GM23338 (cell line): ENCODE measurements at regions not wholly inside any gene's neighbourhood (a gene's known extent, or its start where the extent isn't known, plus 50 kb on each side); places are given as distances from the start of the nearest gene placed in this dataset.

Source experiments
- ATAC-seq: fragments of 200-7000 bp; cut with Tn5 transposase; 3 replicates; pipeline ENCODE4 v1.9.1; 2020
- DNase-seq: peaks from one replicate; pipeline ENCODE4 v3.0.0-alpha.2; 2015; ENCODE audit warnings: low spot score
- H2AFZ ChIP-seq: fragments of 200-600 bp; sonication (generic); 2 replicates; pipeline ENCODE4 v1.8.0; 2016; ENCODE audit warnings: antibody characterized with exemption, mild to moderate bottlenecking, moderate library complexity
- H3F3A ChIP-seq: fragments of 200-600 bp; sonication (generic); replicated peaks from 2 replicates; pipeline ENCODE4 v1.8.0; 2017; ENCODE audit warnings: antibody characterized with exemption, mixed run types, low read depth
- H3K27ac ChIP-seq: fragments of 200-600 bp; sonication (generic); 2 replicates; pipeline ENCODE4 v1.6.1; 2016; ENCODE audit warnings: low read depth
- H3K27me3 ChIP-seq: fragments of 200-600 bp; sonication (generic); 2 replicates; pipeline ENCODE4 v1.8.0; 2016; ENCODE audit warnings: mild to moderate bottlenecking, mixed run types, moderate library complexity; ENCODE audit not compliant: insufficient read depth
- H3K36me3 ChIP-seq: fragments of 200-600 bp; sonication (generic); 2 replicates; pipeline ENCODE4 v1.8.0; 2016; ENCODE audit warnings: mild to moderate bottlenecking; ENCODE audit not compliant: insufficient read depth
- H3K4me1 ChIP-seq: fragments of 200-600 bp; sonication (generic); 2 replicates; pipeline ENCODE4 v1.8.0; 2016; ENCODE audit warnings: mild to moderate bottlenecking, moderate library complexity; ENCODE audit not compliant: insufficient read depth
- H3K4me2 ChIP-seq: fragments of 200-600 bp; sonication (generic); 2 replicates; pipeline ENCODE4 v1.7.1; 2017; ENCODE audit warnings: mixed run types
- H3K4me3 ChIP-seq: fragments of 200-600 bp; sonication (generic); 2 replicates; pipeline ENCODE4 v1.6.1; 2016; ENCODE audit warnings: mixed run types
- H3K79me2 ChIP-seq: fragments of 200-600 bp; sonication (generic); replicated peaks from 2 replicates; pipeline ENCODE4 v1.8.0; 2017; ENCODE audit warnings: mild to moderate bottlenecking; ENCODE audit not compliant: insufficient read depth
- H3K9me2 ChIP-seq: fragments of 200-600 bp; sonication (generic); 2 replicates; pipeline ENCODE4 v1.8.0; 2017; ENCODE audit not compliant: insufficient read depth
- H4K20me1 ChIP-seq: fragments of 200-600 bp; sonication (generic); replicated peaks from 2 replicates; pipeline ENCODE4 v1.8.0; 2017; ENCODE audit warnings: mild to moderate bottlenecking; ENCODE audit not compliant: insufficient read depth
- H3K27ac Mint-ChIP-seq: 2 replicates; pipeline ENCODE4 v1.8.0; 2020; ENCODE audit warnings: inconsistent platforms, mild to moderate bottlenecking, moderate library complexity, mixed read lengths
- H3K27me3 Mint-ChIP-seq: 3 replicates; pipeline ENCODE4 v1.8.0; 2022; ENCODE audit warnings: low read depth, mild to moderate bottlenecking, moderate library complexity, mixed read lengths, inconsistent platforms; ENCODE audit not compliant: insufficient read depth, poor library complexity
- H3K36me3 Mint-ChIP-seq: 3 replicates; pipeline ENCODE4 v1.8.0; 2021; ENCODE audit warnings: low read depth, mild to moderate bottlenecking, inconsistent platforms, moderate library complexity, mixed read lengths
- H3K4me1 Mint-ChIP-seq: 3 replicates; pipeline ENCODE4 v1.8.0; 2020; ENCODE audit warnings: mild to moderate bottlenecking, inconsistent platforms, mixed read lengths
- H3K4me3 Mint-ChIP-seq: 3 replicates; pipeline ENCODE4 v1.8.0; 2021; ENCODE audit warnings: moderate library complexity, mild to moderate bottlenecking, inconsistent platforms, mixed read lengths
- H3K9me3 Mint-ChIP-seq: 3 replicates; pipeline ENCODE4 v1.8.0; 2020; ENCODE audit warnings: moderate library complexity, mild to moderate bottlenecking, inconsistent platforms, mixed read lengths
- EZH2 ChIP-seq: fragments of 200-600 bp; sonication (generic); IDR thresholded peaks from one replicate; pipeline ENCODE4 v1.8.0; 2017; ENCODE audit warnings: antibody characterized with exemption, mild to moderate bottlenecking, low read depth; ENCODE audit not compliant: unreplicated experiment
- JUNB ChIP-seq: IDR thresholded peaks from one replicate; pipeline ENCODE4 v1.6.1; 2016; ENCODE audit warnings: antibody characterized with exemption; ENCODE audit not compliant: unreplicated experiment
- POLR2AphosphoS5 ChIP-seq: IDR thresholded peaks from 2 replicates; pipeline ENCODE4 v1.6.1; 2016; ENCODE audit warnings: antibody characterized with exemption, low read depth
- STAT1 ChIP-seq: IDR thresholded peaks from one replicate; pipeline ENCODE4 v1.6.1; 2016; ENCODE audit warnings: antibody characterized with exemption; ENCODE audit not compliant: unreplicated experiment
- ZNF114 ChIP-seq: fragments of 250-450 bp; sonication (Bioruptor Pico); IDR thresholded peaks from 2 replicates; pipeline ENCODE4 v1.5.0; 2020; ENCODE audit warnings: mild to moderate bottlenecking, moderate library complexity
- TF ChIP-seq, protein P1 (sequence below): IDR thresholded peaks from one replicate; pipeline ENCODE4 v1.6.1; 2018; ENCODE audit warnings: antibody characterized with exemption; ENCODE audit not compliant: unreplicated experiment
- TF ChIP-seq, protein P2 (sequence below), 2 experiments: fragments of 200-600 bp in 1 of 2; sonication (generic) in 1 of 2; conservative IDR thresholded peaks; 2 replicates each; pipeline versions ENCODE4 v1.5.1 to v1.6.1; 2016 to 2017; ENCODE audit warnings: antibody characterized with exemption in 2 of 2, low read depth in 2 of 2, mild to moderate bottlenecking in 2 of 2, moderate library complexity in 1 of 2
- TF ChIP-seq, protein P3 (sequence below): IDR thresholded peaks from 2 replicates; pipeline ENCODE4 v1.6.1; 2016; ENCODE audit warnings: antibody characterized with exemption

DNA sequence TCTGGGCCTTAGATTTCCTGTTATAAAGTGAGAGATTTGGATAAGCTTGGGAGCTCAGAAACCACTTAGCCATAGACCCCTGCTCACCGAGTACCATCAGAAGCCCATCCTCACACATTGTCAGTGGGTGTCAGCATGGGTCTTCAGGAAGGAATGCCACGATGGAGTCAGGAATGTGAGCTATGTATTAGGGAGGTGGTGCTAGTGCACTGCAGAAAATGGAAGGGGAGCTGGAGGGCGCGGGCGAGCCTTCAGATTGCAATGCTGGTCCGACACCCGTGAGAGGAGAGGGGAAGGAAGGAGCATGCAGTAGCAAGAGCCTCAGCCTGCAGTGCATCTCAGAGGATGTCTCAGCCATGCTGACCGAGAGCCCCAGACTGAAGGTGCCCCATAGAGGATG is 294.5 kb downstream of the FOXL1 start (continued):
- TF ChIP-seq, protein P1, sequence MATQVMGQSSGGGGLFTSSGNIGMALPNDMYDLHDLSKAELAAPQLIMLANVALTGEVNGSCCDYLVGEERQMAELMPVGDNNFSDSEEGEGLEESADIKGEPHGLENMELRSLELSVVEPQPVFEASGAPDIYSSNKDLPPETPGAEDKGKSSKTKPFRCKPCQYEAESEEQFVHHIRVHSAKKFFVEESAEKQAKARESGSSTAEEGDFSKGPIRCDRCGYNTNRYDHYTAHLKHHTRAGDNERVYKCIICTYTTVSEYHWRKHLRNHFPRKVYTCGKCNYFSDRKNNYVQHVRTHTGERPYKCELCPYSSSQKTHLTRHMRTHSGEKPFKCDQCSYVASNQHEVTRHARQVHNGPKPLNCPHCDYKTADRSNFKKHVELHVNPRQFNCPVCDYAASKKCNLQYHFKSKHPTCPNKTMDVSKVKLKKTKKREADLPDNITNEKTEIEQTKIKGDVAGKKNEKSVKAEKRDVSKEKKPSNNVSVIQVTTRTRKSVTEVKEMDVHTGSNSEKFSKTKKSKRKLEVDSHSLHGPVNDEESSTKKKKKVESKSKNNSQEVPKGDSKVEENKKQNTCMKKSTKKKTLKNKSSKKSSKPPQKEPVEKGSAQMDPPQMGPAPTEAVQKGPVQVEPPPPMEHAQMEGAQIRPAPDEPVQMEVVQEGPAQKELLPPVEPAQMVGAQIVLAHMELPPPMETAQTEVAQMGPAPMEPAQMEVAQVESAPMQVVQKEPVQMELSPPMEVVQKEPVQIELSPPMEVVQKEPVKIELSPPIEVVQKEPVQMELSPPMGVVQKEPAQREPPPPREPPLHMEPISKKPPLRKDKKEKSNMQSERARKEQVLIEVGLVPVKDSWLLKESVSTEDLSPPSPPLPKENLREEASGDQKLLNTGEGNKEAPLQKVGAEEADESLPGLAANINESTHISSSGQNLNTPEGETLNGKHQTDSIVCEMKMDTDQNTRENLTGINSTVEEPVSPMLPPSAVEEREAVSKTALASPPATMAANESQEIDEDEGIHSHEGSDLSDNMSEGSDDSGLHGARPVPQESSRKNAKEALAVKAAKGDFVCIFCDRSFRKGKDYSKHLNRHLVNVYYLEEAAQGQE: no peak
- TF ChIP-seq JUNB: no peak

DNA sequence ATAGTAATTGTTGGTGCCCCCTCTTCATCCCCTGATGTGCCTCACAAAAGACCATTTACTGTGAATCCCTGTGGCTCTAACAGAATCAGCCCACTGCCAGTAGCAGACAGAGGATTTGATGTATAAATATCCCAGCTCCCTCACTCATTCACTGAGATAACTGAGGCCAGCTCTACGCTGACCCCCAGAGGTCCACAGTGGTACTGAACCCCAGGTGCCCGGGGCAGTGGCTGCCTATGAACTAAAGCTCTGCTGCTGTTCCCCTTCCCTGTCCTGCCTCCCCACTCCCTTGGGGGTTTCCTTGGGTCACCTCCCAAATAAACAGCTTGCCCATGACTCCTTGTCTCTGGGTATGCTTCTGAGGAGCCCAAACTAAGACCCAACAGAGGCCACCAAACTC is 295.8 kb downstream of the FOXL1 start:
- Mint-ChIP-seq H3K4me3 (no peak overlapping the region), H3K27ac (no peak overlapping the region), H3K9me3 (no peaks in the 10 kb centered on the region; the same call in 2 of the 3 replicates), H3K27me3 (peaks cover 8% of the 10 kb centered on the region), H3K36me3 (no peaks in the 10 kb centered on the region; the same call in 2 of the 3 replicates), H3K4me1 (no peaks in the 10 kb centered on the region)
- no peaks in the 10 kb centered on the region for H3K4me1 ChIP-seq
- no peaks in the 10 kb centered on the region for H3K9me2 ChIP-seq
- no peak overlapping the region for H2AFZ ChIP-seq
- no peaks in the 10 kb centered on the region for H3K36me3 ChIP-seq
- DNase-seq (peak; percentile 74), ATAC-seq (peak; percentile 93)
- TF ChIP-seq, protein P2, sequence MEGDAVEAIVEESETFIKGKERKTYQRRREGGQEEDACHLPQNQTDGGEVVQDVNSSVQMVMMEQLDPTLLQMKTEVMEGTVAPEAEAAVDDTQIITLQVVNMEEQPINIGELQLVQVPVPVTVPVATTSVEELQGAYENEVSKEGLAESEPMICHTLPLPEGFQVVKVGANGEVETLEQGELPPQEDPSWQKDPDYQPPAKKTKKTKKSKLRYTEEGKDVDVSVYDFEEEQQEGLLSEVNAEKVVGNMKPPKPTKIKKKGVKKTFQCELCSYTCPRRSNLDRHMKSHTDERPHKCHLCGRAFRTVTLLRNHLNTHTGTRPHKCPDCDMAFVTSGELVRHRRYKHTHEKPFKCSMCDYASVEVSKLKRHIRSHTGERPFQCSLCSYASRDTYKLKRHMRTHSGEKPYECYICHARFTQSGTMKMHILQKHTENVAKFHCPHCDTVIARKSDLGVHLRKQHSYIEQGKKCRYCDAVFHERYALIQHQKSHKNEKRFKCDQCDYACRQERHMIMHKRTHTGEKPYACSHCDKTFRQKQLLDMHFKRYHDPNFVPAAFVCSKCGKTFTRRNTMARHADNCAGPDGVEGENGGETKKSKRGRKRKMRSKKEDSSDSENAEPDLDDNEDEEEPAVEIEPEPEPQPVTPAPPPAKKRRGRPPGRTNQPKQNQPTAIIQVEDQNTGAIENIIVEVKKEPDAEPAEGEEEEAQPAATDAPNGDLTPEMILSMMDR (conservative IDR thresholded peaks at IDR 0.05; ENCODE audit: low read depth in 2 of 2): peak; percentile 78 to 82
- no peak for TF ChIP-seq EZH2
- TF ChIP-seq, protein P3, sequence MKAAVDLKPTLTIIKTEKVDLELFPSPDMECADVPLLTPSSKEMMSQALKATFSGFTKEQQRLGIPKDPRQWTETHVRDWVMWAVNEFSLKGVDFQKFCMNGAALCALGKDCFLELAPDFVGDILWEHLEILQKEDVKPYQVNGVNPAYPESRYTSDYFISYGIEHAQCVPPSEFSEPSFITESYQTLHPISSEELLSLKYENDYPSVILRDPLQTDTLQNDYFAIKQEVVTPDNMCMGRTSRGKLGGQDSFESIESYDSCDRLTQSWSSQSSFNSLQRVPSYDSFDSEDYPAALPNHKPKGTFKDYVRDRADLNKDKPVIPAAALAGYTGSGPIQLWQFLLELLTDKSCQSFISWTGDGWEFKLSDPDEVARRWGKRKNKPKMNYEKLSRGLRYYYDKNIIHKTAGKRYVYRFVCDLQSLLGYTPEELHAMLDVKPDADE: no peak
- H3K27ac ChIP-seq: no peak overlapping the region
- no peak overlapping the region for H3K4me2 ChIP-seq
- no peak overlapping the region for H3K4me3 ChIP-seq
- no peaks in the 10 kb centered on the region for H3K79me2 ChIP-seq
- H3K27me3 ChIP-seq: no peaks in the 10 kb centered on the region
- H4K20me1 ChIP-seq: no peaks in the 10 kb centered on the region
- no peaks in the 10 kb centered on the region for H3F3A ChIP-seq

DNA sequence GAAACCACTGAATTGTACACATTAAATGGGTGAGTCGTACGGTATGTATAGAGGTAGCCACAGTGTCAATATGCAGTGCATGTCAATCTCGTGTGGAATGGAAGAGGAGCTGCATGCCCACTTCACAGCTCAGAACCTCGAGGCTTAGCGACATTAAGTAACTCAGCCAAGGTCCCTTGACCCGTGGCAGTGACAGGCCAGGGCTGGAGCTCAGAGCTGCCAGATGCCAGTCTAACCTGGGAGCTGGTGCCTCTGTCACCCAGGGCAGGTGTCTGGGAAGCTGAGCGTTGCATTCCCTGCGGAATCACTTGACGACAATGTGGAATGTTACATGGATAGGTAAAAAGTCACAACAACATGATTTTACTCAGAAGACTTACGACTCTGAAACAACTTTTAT is 298.1 kb downstream of the FOXL1 start:
- no peak overlapping the region for H3K27ac Mint-ChIP-seq
- H3K27me3 Mint-ChIP-seq: peaks cover 10% of the 10 kb centered on the region
- Histone ChIP-seq H4K20me1 (no peaks in the 10 kb centered on the region), H3K4me2 (no peak overlapping the region), H3K4me3 (no peak overlapping the region), H3K36me3 (no peaks in the 10 kb centered on the region), H3K79me2 (no peaks in the 10 kb centered on the region), H3K9me2 (no peaks in the 10 kb centered on the region), H3K27me3 (no peaks in the 10 kb centered on the region), H3K4me1 (no peaks in the 10 kb centered on the region), H2AFZ (no peak overlapping the region), H3F3A (no peaks in the 10 kb centered on the region), H3K27ac (no peak overlapping the region)
- H3K36me3 Mint-ChIP-seq: no peaks in the 10 kb centered on the region; the same call in 2 of the 3 replicates
- H3K4me3 Mint-ChIP-seq: no peak overlapping the region
- H3K4me1 Mint-ChIP-seq: no peaks in the 10 kb centered on the region
- DNase-seq: no peak
- H3K9me3 Mint-ChIP-seq: no peaks in the 10 kb centered on the region; the same call in 2 of the 3 replicates
- no peak for ATAC-seq
- TF ChIP-seq, protein P1: no peak
- TF ChIP-seq, protein P2 (conservative IDR thresholded peaks at IDR 0.05; ENCODE audit: low read depth in 2 of 2): no peak
- no peak for TF ChIP-seq STAT1
- no peak for TF ChIP-seq ZNF114 (CRISPR knock-in tag)
- no peak for TF ChIP-seq POLR2AphosphoS5
- TF ChIP-seq, protein P3: no peak
